Skeletal muscle satellite cell (primary cell): ENCODE measurements at regions not wholly inside any gene's neighbourhood (a gene's known extent, or its start where the extent isn't known, plus 50 kb on each side); places are given as distances from the start of the nearest gene placed in this dataset.

Experiments used
- H3K27me3 ChIP-seq: 2 replicates; pipeline ENCODE4 v1.7.0; 2013; ENCODE audit warnings: low read length; ENCODE audit not compliant: control insufficient read depth, insufficient read depth
- H3K36me3 ChIP-seq: 2 replicates; pipeline ENCODE4 v1.7.0; 2013; ENCODE audit warnings: mild to moderate bottlenecking, control low read depth, low read length; ENCODE audit not compliant: insufficient read depth
- H3K4me1 ChIP-seq: 2 replicates; pipeline ENCODE4 v1.7.0; 2013; ENCODE audit warnings: low read length; ENCODE audit not compliant: control insufficient read depth, insufficient read depth
- H3K4me2 ChIP-seq: 2 replicates; pipeline ENCODE4 v1.7.0; 2013; ENCODE audit warnings: mild to moderate bottlenecking, low read length
- H3K4me3 ChIP-seq: 2 replicates; pipeline ENCODE4 v1.7.0; 2013; ENCODE audit warnings: low read length
- H3K9ac ChIP-seq: 2 replicates; pipeline ENCODE4 v1.7.0; 2013; ENCODE audit warnings: mild to moderate bottlenecking, low read depth, low read length, moderate library complexity
- H3K9me3 ChIP-seq: replicated peaks from 2 replicates; pipeline ENCODE4 v1.7.0; 2013; ENCODE audit warnings: mild to moderate bottlenecking, control low read depth, low read length

DNA sequence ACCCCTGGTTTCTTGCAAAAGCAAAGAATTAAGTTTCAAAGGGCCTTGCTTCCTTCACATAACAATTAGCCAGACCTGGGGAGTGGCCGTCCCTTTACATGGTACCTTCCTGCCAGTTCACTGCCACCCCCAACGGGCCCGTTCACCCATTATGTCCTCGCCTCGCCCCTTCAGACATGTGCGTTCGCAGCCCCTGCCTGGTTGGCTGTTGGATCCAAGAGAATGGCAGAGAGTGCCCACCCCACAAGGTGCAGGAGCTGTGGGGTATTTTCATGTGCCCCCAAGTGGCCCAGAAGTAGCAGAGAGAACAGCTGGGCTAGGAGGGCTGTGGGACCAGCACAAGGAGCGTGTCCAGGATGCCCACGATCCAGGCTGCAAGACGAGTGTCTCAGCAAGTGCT is 422.9 kb upstream of the SULF2 start:
- no peak overlapping the region for H3K4me3 ChIP-seq
- no peak overlapping the region for H3K4me2 ChIP-seq

DNA sequence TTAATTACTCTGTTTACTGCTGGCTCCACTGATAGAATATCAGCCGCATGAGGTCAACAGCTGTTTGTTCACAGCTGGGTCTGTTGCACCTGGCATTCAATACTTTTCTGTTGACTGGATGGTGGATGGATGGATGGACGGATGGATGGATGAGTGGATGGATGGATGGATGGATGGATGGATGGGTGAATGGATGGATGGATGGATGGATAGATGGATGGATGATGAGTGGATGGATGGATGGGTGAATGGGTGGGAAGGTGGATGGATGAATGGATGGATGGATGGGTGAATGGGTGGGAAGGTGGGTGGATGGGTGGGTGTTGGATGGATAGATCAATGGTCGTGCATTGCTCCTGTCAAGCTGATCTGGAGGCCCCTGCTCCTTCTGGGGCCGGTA is 422.2 kb upstream of the SULF2 start:
- H3K36me3 ChIP-seq: no peaks in the 10 kb centered on the region
- no peak overlapping the region for H3K4me2 ChIP-seq
- H3K9me3 ChIP-seq: no peaks in the 10 kb centered on the region
- H3K4me3 ChIP-seq: no peak overlapping the region
- no peaks in the 10 kb centered on the region for H3K27me3 ChIP-seq
- H3K4me1 ChIP-seq: no peaks in the 10 kb centered on the region
- H3K9ac ChIP-seq: no peak overlapping the region

More for the DNA sequence above, 422.9 kb upstream of the SULF2 start:
- no peaks in the 10 kb centered on the region for H3K36me3 ChIP-seq
- H3K9me3 ChIP-seq: no peaks in the 10 kb centered on the region
- no peaks in the 10 kb centered on the region for H3K4me1 ChIP-seq
- H3K9ac ChIP-seq: no peak overlapping the region
- no peaks in the 10 kb centered on the region for H3K27me3 ChIP-seq

DNA sequence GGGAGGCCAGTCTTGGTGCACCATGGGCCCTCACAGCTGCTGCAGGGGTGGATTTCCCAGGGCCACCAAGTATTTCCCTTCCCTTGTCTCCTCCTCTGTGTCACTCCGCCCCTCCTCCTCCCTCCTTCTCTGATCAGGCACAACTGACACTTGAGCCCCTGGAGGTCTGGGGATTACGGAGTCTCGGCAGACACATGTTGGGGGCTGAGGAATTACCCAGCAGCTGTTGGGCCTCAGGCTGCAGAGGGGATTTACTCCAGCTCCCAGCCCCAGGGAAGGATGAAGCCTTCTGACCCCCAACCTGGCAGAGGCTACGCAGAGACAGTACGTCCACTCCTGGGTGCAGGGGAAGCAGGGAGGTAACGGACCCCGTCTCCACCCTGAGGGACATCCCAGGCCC is 420.5 kb upstream of the SULF2 start:
- Histone ChIP-seq H3K4me2 (no peak overlapping the region), H3K4me3 (no peak overlapping the region), H3K9ac (no peak overlapping the region), H3K9me3 (no peaks in the 10 kb centered on the region), H3K4me1 (no peaks in the 10 kb centered on the region), H3K36me3 (no peaks in the 10 kb centered on the region), H3K27me3 (no peaks in the 10 kb centered on the region)

DNA sequence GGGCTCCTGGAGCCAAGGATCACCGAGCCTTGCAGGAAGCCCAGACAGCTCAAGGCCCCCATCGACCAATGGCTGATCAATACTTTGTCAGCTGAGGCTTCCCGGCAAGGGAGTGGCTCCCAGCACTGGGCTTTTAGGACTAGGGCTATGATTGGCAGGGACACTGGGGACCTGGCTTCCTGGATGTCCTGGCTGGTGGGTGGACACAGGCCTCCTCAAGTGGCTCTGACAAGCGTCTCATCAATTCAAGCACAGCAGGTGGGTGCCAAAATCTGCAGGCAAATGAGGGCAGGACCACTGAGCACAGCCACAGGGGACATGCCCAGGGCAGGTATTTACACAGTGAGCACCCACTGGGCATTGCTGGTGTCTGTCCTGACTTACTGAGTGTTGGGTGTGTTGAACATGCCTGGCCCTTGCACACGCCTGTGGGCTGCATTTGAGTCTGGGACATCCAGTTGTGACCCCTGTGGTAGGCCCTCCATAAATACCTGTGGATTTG is 420.1 kb upstream of the SULF2 start:
- Histone ChIP-seq H3K36me3 (no peaks in the 10 kb centered on the region), H3K4me3 (no peak overlapping the region), H3K4me1 (no peaks in the 10 kb centered on the region), H3K9ac (no peak overlapping the region), H3K27me3 (no peaks in the 10 kb centered on the region), H3K9me3 (no peaks in the 10 kb centered on the region), H3K4me2 (no peak overlapping the region)

DNA sequence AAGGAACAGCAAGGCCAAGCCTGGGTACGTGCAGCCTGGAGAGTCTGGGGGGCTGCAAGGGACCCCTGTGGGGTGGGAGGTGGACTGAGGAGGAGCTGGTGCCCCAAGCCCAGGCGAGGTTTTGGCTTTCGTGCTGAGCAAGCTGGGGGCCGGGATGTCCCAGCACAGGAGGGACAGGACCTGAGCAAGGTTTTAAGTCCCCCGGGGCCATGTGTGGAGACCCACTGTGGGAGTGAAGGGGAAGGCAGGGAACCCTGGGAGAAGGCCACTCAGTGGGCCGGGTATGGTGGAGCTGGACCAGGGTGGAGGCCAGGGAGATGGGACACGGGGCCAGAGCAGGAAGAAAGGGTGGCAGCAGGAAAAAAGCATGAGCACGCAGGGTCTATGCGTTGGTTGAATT is 419.2 kb upstream of the SULF2 start:
- no peaks in the 10 kb centered on the region for H3K9me3 ChIP-seq
- no peak overlapping the region for H3K4me3 ChIP-seq
- no peak overlapping the region for H3K4me2 ChIP-seq
- no peaks in the 10 kb centered on the region for H3K4me1 ChIP-seq
- no peak overlapping the region for H3K9ac ChIP-seq
- H3K36me3 ChIP-seq: no peaks in the 10 kb centered on the region
- no peaks in the 10 kb centered on the region for H3K27me3 ChIP-seq

DNA sequence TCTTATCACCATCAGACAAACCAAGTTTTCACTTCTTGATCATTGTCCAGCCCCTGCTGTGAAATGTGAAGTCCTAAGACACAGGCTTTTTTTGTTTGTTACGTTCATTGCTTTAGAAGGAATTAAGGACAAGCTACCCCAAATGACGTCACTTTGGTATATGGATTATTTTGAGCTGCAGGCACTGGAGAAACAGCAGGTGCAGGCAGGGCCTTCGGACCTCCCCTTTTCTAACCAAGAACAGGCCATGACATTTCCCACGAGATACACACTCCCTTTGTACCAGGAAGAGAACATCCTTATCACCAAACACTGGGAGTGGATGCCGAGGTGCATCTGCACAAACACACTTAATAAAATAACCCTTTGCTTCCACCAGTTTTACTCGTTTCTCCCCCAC is 418.0 kb upstream of the SULF2 start:
- H3K4me3 ChIP-seq: no peak overlapping the region
- no peak overlapping the region for H3K4me2 ChIP-seq
- H3K27me3 ChIP-seq: no peaks in the 10 kb centered on the region
- no peaks in the 10 kb centered on the region for H3K9me3 ChIP-seq
- H3K4me1 ChIP-seq: no peaks in the 10 kb centered on the region
- no peak overlapping the region for H3K9ac ChIP-seq
- no peaks in the 10 kb centered on the region for H3K36me3 ChIP-seq

DNA sequence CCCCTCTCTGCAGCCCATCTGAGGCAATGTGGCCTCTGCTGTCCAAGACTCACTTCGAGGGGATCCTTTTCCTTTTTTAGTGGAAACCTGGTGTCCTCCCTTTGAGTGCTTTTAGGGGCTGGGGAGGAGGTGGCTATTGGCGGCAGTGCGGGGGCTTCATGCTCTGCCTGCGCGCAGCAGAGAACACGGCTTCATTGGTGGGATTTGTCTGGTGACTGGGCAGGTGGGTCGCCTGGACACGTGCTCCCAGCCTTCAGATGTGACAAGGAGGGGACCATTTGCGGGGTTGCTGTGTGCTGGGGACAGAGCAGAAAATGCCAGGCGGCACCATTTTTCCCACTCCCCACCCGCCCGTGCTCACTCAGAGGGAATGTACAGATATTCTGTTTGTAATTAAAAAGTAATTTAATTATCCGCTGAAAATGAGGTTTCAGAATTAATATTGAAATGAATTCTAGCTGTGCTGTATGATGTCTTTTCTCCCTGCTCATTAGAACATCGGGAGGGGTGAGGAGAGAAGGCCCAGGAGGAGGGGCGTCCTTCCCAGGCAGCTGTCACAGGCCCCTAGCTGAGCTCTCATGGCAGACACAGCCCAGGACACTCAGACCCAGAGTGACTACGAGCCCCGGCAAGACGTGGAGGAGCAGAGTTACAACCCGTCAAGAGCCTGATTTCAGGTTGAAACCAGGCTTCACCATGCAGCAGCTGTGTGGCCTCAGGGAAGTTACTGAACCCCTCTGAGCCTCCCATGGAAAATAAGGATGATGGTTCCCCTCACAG is 417.2 kb upstream of the SULF2 start:
- H3K9ac ChIP-seq: no peak overlapping the region
- no peak overlapping the region for H3K4me3 ChIP-seq
- no peaks in the 10 kb centered on the region for H3K36me3 ChIP-seq
- H3K27me3 ChIP-seq: no peaks in the 10 kb centered on the region
- H3K4me2 ChIP-seq: no peak overlapping the region
- H3K4me1 ChIP-seq: no peaks in the 10 kb centered on the region
- no peaks in the 10 kb centered on the region for H3K9me3 ChIP-seq

DNA sequence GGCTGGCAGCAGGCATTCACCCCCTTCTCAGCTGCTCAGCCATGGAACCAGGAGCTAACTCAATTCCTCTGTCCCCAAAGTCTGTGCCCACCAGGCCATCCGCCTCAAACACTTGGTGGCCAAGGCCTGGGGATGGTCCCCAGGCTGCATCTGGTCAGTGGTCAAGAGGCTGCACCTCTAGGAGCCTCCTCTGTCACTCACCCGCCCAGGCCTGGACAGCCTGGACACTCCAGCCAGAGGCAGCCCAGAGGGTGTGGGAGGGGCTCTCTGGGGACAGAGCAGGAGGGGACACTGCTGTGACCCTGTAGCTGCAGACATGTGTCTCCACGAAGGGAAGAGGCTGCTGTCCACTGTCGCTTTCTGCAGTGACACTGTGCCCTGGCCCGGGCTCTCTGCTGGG is 416.6 kb upstream of the SULF2 start:
- no peaks in the 10 kb centered on the region for H3K36me3 ChIP-seq
- H3K4me2 ChIP-seq: no peak overlapping the region
- no peak overlapping the region for H3K4me3 ChIP-seq
- no peaks in the 10 kb centered on the region for H3K9me3 ChIP-seq
- H3K9ac ChIP-seq: no peak overlapping the region
- H3K4me1 ChIP-seq: no peaks in the 10 kb centered on the region
- no peaks in the 10 kb centered on the region for H3K27me3 ChIP-seq

DNA sequence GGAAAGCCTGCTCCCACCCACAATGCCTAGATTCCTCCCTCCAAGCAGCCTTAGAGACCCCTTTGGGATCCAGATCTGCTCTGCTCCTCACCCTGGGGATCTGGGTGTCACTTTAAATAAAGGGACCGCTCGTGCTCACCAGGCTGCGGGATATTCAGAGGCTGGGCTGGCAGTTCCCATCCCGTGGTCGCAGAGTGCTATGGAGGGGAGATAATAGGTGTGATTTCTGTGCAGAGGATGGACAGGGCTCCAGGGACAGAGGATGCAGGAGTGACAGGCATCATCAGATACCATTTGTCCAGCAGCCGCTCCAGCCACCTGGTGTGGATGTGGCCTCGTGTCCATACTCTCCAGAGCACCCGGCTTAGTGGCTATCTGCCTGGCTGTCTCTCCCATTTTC is 415.9 kb upstream of the SULF2 start:
- H3K9ac ChIP-seq: no peak overlapping the region
- H3K36me3 ChIP-seq: no peaks in the 10 kb centered on the region
- no peaks in the 10 kb centered on the region for H3K9me3 ChIP-seq
- no peak overlapping the region for H3K4me2 ChIP-seq
- H3K4me3 ChIP-seq: no peak overlapping the region
- no peaks in the 10 kb centered on the region for H3K4me1 ChIP-seq
- H3K27me3 ChIP-seq: no peaks in the 10 kb centered on the region

DNA sequence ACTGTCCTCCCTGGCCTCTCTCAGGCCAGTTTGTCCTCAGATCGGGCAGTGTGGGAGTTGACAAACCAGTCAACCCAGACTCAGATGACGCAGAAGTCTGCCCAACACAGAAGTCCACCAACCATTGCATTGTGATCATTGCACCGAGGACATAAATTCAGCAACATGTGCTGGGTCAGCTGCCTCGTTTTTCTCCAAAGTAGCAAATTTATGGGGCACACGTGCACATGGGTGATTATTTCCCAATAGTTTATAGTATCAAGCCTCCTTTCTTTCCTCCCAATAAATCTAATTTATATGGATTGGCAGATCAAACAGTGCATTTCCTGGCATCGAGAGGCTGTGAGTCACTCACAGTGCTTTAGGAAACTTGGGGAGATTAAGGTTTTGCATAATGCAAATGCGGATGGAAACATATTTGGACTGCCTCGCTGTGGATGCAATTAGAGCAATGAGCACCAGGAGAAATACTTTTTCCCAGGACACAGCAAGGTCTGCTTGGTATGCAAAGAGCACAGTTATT is 413.7 kb upstream of the SULF2 start:
- H3K27me3 ChIP-seq: no peaks in the 10 kb centered on the region
- H3K9me3 ChIP-seq: peaks cover 4% of the 10 kb centered on the region
- H3K4me3 ChIP-seq: no peak overlapping the region
- H3K4me2 ChIP-seq: no peak overlapping the region
- H3K9ac ChIP-seq: no peak overlapping the region
- H3K4me1 ChIP-seq: no peaks in the 10 kb centered on the region
- H3K36me3 ChIP-seq: no peaks in the 10 kb centered on the region

DNA sequence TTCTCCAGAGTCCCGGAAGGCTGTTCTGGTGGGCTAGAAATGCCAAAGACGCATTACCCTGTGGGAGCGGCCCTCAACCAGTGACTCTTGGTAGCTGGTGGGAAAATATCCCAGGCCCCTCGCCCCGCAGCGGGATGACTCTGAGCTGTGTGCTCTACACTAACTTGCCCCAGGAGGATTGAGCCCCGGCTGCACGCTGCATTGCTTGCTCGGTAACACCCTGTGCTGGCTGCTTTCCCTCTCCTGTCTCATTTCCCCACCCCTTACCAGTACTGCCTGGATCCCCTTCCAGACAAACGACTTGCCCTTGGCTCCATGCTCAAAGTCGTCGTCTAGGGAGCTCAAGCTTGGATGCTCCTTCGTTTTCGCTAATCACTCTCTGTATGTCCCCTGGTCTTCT is 411.8 kb upstream of the SULF2 start:
- Histone ChIP-seq H3K4me3 (no peak overlapping the region), H3K9me3 (peaks cover 4% of the 10 kb centered on the region), H3K9ac (no peak overlapping the region), H3K36me3 (no peaks in the 10 kb centered on the region), H3K4me1 (no peaks in the 10 kb centered on the region), H3K27me3 (no peaks in the 10 kb centered on the region), H3K4me2 (no peak overlapping the region)

DNA sequence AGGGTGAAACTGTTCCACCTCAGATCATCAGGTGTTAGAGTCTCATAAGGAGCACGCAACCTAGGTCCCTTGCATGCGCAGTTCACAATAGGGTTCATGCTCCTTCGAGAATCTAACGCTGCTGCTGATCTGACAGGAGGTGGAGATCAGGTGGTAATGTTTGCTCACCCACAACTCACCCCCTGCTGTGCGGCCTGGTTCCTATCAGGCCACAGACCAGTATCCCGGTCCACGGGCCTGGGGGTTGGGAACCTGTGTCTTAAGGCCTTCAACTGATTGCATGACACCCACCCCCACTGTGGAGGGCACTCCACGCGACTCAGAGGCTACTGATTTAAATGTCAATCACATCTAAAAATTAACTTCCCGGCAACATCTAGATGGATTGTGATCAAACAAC is 411.2 kb upstream of the SULF2 start:
- H3K36me3 ChIP-seq: no peaks in the 10 kb centered on the region
- H3K27me3 ChIP-seq: no peaks in the 10 kb centered on the region
- H3K9ac ChIP-seq: no peak overlapping the region
- no peak overlapping the region for H3K4me3 ChIP-seq
- no peak overlapping the region for H3K4me2 ChIP-seq
- H3K4me1 ChIP-seq: no peaks in the 10 kb centered on the region
- H3K9me3 ChIP-seq: peaks cover 4% of the 10 kb centered on the region
